PFSK-1 (cell line): ENCODE measurements at regions not wholly inside any gene's neighbourhood (a gene's known extent, or its start where the extent isn't known, plus 50 kb on each side); places are given as distances from the start of the nearest gene placed in this dataset.

Experiments
- FOXP2 ChIP-seq: optimal IDR thresholded peaks from 2 replicates; pipeline ENCODE3; 2011; ENCODE audit warnings: borderline replicate concordance, control low read depth, inconsistent platforms; ENCODE audit not compliant: insufficient read depth; ENCODE audit errors: extremely low read length, extremely low read depth
- POLR2AphosphoS5 ChIP-seq: IDR thresholded peaks from 2 replicates; pipeline ENCODE4 v1.6.1; 2012; ENCODE audit warnings: low read depth, mild to moderate bottlenecking, control low read depth, low read length, moderate library complexity
- SIN3A ChIP-seq: IDR thresholded peaks from 2 replicates; pipeline ENCODE4 v1.6.1; 2012; ENCODE audit warnings: mild to moderate bottlenecking, low read length, moderate library complexity, borderline replicate concordance; ENCODE audit not compliant: insufficient read depth
- TAF1 ChIP-seq: IDR thresholded peaks from 2 replicates; pipeline ENCODE4 v1.6.1; 2012; ENCODE audit warnings: low read length, control low read depth, borderline replicate concordance; ENCODE audit not compliant: insufficient read depth
- TF ChIP-seq, protein P1 (sequence below), 2 experiments: IDR thresholded peaks; 2 replicates each; pipeline versions ENCODE4 v1.6.1 to v1.8.0; 2011 to 2012; ENCODE audit warnings: low read depth in 2 of 2, low read length in 2 of 2, control low read depth in 1 of 2, inconsistent platforms in 1 of 2, mild to moderate bottlenecking in 1 of 2, moderate library complexity in 1 of 2; ENCODE audit not compliant: insufficient read depth in 1 of 2

DNA sequence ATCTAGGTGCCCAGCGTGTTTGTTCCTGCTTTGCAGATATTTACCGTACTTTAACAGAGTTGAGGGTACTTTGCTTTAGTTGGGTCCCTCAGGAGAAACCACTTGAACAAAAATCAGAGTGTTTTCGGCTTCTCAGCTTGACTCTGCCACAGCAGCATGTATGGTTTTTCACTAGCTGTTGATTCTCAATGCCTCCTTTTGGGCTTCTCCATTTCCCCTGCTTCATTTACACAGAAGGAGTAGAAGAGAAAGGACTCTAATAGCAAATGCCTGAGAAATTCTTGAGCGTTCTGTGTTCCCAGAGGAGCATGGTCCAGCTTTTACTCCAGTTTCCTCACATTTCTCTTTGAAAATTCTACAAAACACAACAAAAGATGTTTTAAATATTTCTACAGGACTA is 252.1 kb upstream of the CCDC179 start:
- TF ChIP-seq, protein P1, sequence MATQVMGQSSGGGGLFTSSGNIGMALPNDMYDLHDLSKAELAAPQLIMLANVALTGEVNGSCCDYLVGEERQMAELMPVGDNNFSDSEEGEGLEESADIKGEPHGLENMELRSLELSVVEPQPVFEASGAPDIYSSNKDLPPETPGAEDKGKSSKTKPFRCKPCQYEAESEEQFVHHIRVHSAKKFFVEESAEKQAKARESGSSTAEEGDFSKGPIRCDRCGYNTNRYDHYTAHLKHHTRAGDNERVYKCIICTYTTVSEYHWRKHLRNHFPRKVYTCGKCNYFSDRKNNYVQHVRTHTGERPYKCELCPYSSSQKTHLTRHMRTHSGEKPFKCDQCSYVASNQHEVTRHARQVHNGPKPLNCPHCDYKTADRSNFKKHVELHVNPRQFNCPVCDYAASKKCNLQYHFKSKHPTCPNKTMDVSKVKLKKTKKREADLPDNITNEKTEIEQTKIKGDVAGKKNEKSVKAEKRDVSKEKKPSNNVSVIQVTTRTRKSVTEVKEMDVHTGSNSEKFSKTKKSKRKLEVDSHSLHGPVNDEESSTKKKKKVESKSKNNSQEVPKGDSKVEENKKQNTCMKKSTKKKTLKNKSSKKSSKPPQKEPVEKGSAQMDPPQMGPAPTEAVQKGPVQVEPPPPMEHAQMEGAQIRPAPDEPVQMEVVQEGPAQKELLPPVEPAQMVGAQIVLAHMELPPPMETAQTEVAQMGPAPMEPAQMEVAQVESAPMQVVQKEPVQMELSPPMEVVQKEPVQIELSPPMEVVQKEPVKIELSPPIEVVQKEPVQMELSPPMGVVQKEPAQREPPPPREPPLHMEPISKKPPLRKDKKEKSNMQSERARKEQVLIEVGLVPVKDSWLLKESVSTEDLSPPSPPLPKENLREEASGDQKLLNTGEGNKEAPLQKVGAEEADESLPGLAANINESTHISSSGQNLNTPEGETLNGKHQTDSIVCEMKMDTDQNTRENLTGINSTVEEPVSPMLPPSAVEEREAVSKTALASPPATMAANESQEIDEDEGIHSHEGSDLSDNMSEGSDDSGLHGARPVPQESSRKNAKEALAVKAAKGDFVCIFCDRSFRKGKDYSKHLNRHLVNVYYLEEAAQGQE (IDR thresholded peaks at IDR 0.05; ENCODE audit: insufficient read depth in 1 of 2, low read depth in 2 of 2, low read length in 2 of 2): no peak
- no peak for TF ChIP-seq FOXP2
- TF ChIP-seq TAF1: no peak
- TF ChIP-seq SIN3A: no peak
- TF ChIP-seq POLR2AphosphoS5: no peak

DNA sequence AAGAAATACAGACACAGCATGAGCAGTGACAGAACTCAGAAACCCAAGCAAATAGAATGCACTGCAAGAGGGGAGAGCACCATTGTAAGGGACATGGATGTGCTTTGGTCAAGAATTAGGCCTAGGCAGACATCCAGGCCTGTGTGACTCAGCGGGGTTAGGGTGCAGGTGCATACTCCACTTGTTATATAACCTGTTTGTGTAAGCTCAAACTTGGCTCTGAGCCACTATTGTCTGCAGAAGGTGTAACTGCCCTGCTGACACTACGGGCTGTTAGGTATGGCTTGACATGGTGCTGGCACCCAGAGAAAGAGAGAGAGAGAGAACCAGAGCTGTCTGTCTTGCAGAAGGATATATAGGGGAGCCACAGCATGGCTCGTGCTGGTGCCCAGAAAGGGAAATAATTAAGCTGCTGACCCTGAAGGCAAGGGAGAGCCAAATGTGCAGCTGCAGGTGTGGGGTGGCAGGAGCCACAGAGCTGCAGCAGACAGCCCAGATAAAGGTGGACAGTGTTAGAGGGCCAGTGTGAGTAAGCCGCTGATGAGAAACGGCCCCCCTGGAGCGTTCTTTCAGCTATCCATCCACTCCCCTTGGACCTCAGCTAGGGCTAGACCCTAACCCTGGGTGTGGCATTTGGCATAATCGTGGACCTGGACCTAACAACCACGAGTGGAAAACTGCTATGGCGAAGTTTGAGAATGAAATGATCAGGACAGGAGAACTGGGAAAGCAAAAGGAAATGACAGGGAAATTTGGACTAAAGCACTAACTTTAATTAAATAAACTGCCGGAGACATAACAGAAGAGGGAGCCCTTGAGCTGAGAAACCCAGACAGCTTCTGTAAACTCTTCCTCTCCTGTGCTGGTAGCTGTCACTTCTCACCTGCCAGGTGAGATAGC is 253.0 kb upstream of the CCDC179 start:
- TF ChIP-seq, protein P1 (IDR thresholded peaks at IDR 0.05; ENCODE audit: insufficient read depth in 1 of 2, low read depth in 2 of 2, low read length in 2 of 2): no peak
- TF ChIP-seq SIN3A (no peak), FOXP2 (no peak), POLR2AphosphoS5 (no peak), TAF1 (no peak)

DNA sequence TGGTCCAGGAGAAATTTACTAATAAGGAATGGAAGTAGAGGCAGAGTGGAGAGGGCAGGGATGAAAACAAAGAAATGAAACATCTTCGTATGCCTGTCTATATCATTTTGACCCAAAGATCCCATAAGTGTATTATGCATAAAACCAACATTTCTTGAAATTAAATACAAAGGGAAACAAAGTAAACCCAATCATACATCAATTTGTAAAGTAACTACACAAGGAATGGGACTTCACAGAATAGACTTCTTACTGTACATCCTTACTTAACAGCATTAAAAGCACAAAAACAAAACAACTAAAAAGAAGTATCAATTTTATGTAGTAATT is 253.6 kb upstream of the CCDC179 start:
- TF ChIP-seq SIN3A (no peak), POLR2AphosphoS5 (no peak), FOXP2 (no peak), TAF1 (no peak)
- TF ChIP-seq, protein P1 (IDR thresholded peaks at IDR 0.05; ENCODE audit: insufficient read depth in 1 of 2, low read depth in 2 of 2, low read length in 2 of 2): no peak

DNA sequence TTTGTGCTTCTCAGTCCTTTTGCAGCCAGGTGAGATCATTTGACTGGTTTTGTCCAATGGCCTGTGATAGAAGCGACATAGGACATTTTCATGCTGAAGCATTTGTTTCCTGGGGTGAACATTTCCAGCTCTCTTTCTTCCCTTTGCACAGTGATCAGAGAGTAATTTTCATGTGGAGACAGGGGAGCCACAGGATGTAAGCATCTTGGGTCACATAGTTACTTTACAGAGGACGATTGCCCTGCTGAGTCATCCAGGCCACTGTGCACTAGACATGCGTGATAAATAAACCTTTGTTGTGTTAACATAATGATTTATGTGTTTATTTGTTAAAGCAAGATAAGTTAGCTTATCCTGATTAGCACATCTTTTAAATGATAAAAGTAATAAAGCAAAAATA is 263.5 kb upstream of the CCDC179 start:
- TF ChIP-seq FOXP2: no peak
- peak; percentile 37; the same call in 1 of the 2 replicates for TF ChIP-seq TAF1
- TF ChIP-seq POLR2AphosphoS5: no peak

DNA sequence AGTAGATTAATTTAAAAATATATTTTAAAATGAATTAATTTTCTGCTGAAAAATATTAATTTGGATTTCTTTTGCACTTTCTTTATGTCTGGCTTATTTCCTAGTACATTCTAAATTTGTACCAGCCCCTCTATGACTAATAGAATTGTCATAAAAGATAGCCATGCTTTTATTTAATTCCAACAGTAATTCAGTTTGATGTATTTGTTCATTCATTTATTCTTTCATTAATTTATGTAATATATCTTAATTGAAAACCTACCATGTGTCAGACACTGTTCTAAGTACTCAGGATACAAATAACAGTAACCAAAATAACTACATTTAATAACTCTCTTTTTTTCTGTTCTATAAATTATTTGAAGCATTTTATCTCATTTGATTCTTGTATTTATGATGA is 264.0 kb upstream of the CCDC179 start:
- TF ChIP-seq, protein P1 (IDR thresholded peaks at IDR 0.05; ENCODE audit: insufficient read depth in 1 of 2, low read depth in 2 of 2, low read length in 2 of 2): no peak
- TF ChIP-seq SIN3A (no peak), POLR2AphosphoS5 (no peak), TAF1 (no peak), FOXP2 (no peak)
